H1 (cell line): ENCODE measurements at regions not wholly inside any gene's neighbourhood (a gene's known extent, or its start where the extent isn't known, plus 50 kb on each side); places are given as distances from the start of the nearest gene placed in this dataset.

Experiments used
- CHD2 ChIP-seq: IDR thresholded peaks from 2 replicates; pipeline ENCODE4 v1.6.1; 2012; ENCODE audit warnings: low read length, improper control_type of control experiment
- SP2 ChIP-seq: IDR thresholded peaks from 2 replicates; pipeline ENCODE4 v1.6.1; 2012; ENCODE audit warnings: mild to moderate bottlenecking, low read length, inconsistent platforms

- TF ChIP-seq SP2 (no peak), CHD2 (no peak)
Measured at GRCh38 chr22:48955351-48956311, 872.0 kb downstream of the BRD1 start (continued).
